ENCODE measurements at regions not wholly inside any gene's neighbourhood (a gene's known extent, or its start where the extent isn't known, plus 50 kb on each side); places are given as distances from the start of the nearest gene placed in this dataset.

- Histone ChIP-seq H3K36me3 (ENCODE audit: control insufficient read depth, insufficient read depth, low read length) (no peaks in the 10 kb centered on the region), H3K27me3 (ENCODE audit: control insufficient read depth, insufficient read depth, low read length) (no peaks in the 10 kb centered on the region), H3K4me3 (ENCODE audit: low read depth, low read length) (no peak overlapping the region)
- peak; percentile 74 for DNase-seq (ENCODE audit: low read depth)
- CTCF ChIA-PET, result no interaction called here
- POLR2A ChIA-PET, result no interaction called here
- TF ChIP-seq, protein P1, sequence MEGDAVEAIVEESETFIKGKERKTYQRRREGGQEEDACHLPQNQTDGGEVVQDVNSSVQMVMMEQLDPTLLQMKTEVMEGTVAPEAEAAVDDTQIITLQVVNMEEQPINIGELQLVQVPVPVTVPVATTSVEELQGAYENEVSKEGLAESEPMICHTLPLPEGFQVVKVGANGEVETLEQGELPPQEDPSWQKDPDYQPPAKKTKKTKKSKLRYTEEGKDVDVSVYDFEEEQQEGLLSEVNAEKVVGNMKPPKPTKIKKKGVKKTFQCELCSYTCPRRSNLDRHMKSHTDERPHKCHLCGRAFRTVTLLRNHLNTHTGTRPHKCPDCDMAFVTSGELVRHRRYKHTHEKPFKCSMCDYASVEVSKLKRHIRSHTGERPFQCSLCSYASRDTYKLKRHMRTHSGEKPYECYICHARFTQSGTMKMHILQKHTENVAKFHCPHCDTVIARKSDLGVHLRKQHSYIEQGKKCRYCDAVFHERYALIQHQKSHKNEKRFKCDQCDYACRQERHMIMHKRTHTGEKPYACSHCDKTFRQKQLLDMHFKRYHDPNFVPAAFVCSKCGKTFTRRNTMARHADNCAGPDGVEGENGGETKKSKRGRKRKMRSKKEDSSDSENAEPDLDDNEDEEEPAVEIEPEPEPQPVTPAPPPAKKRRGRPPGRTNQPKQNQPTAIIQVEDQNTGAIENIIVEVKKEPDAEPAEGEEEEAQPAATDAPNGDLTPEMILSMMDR (IDR thresholded peaks at IDR 0.05; ENCODE audit: insufficient read depth, low read depth, low read length), result peak; percentile 52
Observed at GRCh38 chr2:171225302-171225980, 64.7 kb upstream of the TLK1 start.

DNA sequence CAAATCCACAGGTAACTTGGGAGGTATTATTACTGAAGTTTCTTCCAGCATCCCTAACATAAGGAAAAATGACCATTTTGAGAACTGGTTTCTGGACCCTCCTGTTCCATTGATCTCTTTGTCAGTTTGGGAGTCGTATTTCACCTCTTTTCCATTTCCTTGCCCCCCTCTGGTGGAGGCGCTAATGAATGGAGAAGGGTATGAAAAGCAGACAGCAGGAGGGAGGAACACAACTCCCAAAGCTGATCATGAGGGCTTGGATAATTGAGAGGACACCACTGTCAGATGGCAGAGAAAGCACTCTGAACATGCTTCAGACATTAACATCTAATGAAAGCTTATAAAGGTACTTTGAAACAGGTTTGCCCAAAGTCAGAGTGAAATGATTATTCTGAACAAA is 56.6 kb upstream of the TLK1 start:
- TF ChIP-seq, protein P1 (IDR thresholded peaks at IDR 0.05; ENCODE audit: insufficient read depth, low read depth, low read length), result no peak
- POLR2A ChIA-PET, result no interaction called here
- no peaks in the 10 kb centered on the region for H3K36me3 ChIP-seq (ENCODE audit: control insufficient read depth, insufficient read depth, low read length)
- CTCF ChIA-PET, result no interaction called here
- no peak for DNase-seq (ENCODE audit: low read depth)
- H3K4me3 ChIP-seq (ENCODE audit: low read depth, low read length), result no peak overlapping the region
- no peaks in the 10 kb centered on the region for H3K27me3 ChIP-seq (ENCODE audit: control insufficient read depth, insufficient read depth, low read length)

GRCh38 chr2:171216631-171217030 is 55.9 kb upstream of the TLK1 start:
- H3K27me3 ChIP-seq (ENCODE audit: control insufficient read depth, insufficient read depth, low read length), result no peaks in the 10 kb centered on the region
- CTCF ChIA-PET, result no interaction called here

GRCh38 chr2:171214093-171214492 is 53.4 kb upstream of the TLK1 start:
- ChIA-PET POLR2A (no interaction called here), CTCF (interaction anchor here (0.7 kb wide), 1 partner anchor 240 kb away, joined by 3 read pairs; no protein-coding TSS in a partner anchor)
- no peaks in the 10 kb centered on the region for H3K27me3 ChIP-seq (ENCODE audit: control insufficient read depth, insufficient read depth, low read length)
- no peak for DNase-seq (ENCODE audit: low read depth)
- H3K36me3 ChIP-seq (ENCODE audit: control insufficient read depth, insufficient read depth, low read length), result no peaks in the 10 kb centered on the region
- TF ChIP-seq, protein P1 (IDR thresholded peaks at IDR 0.05; ENCODE audit: insufficient read depth, low read depth, low read length), result no peak
- H3K4me3 ChIP-seq (ENCODE audit: low read depth, low read length), result no peak overlapping the region

More at GRCh38 chr2:171216631-171217030, 55.9 kb upstream of the TLK1 start:
- Histone ChIP-seq H3K36me3 (ENCODE audit: control insufficient read depth, insufficient read depth, low read length) (no peaks in the 10 kb centered on the region), H3K4me3 (ENCODE audit: low read depth, low read length) (no peak overlapping the region)
- DNase-seq (ENCODE audit: low read depth), result no peak
- POLR2A ChIA-PET, result no interaction called here
- TF ChIP-seq, protein P1 (IDR thresholded peaks at IDR 0.05; ENCODE audit: insufficient read depth, low read depth, low read length), result no peak

DNA sequence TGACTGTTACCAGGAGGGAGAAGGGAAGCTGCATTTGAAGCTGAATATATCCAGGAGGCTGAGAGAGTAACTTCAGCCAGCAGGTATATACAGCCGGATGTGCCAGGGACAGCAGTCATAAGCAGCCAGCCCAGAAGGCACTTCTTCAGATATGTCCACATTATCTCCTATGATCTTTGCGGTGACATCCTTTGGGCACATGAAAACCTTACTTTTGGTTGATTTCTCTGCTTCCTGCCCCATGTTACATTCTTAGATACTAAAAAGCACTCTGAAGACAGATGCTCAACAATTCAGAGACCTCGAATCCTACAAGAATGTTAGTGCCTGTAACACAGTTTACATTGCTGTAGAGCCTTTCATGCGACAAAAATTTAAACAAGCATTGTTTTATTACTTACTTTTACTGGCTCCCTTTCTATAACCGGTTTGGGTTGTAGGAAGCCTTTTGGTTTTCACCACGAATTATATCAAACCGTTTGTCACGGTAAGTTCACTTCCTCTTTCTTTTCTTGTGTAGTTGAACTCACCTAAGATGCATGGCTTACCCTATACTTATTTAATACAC is 50.3 kb upstream of the TLK1 start:
- Histone ChIP-seq H3K4me3 (ENCODE audit: low read depth, low read length) (no peak overlapping the region), H3K36me3 (ENCODE audit: control insufficient read depth, insufficient read depth, low read length) (no peaks in the 10 kb centered on the region), H3K27me3 (ENCODE audit: control insufficient read depth, insufficient read depth, low read length) (no peaks in the 10 kb centered on the region)
- no peak for DNase-seq (ENCODE audit: low read depth)
- TF ChIP-seq, protein P1 (IDR thresholded peaks at IDR 0.05; ENCODE audit: insufficient read depth, low read depth, low read length), result no peak
- POLR2A ChIA-PET, result no interaction called here
- CTCF ChIA-PET, result no interaction called here
